WERI-Rb-1 (cell line): ENCODE measurements at regions not wholly inside any gene's neighbourhood (a gene's known extent, or its start where the extent isn't known, plus 50 kb on each side); places are given as distances from the start of the nearest gene placed in this dataset.

Experiments
- DNase-seq: peaks from one replicate; pipeline ENCODE4 v3.0.0-alpha.2; 2020
- H3K27ac ChIP-seq: fragments of 250-450 bp; sonication (Bioruptor Pico); 2 replicates; pipeline ENCODE4 v1.5.1; 2020; ENCODE audit warnings: mild to moderate bottlenecking, moderate library complexity
- H3K27me3 ChIP-seq: fragments of 250-450 bp; sonication (Bioruptor Pico); 2 replicates; pipeline ENCODE4 v1.5.1; 2021; ENCODE audit warnings: mild to moderate bottlenecking, low read depth, moderate library complexity; ENCODE audit not compliant: insufficient read depth, severe bottlenecking
- H3K36me3 ChIP-seq: fragments of 250-450 bp; sonication (Bioruptor Pico); 2 replicates; pipeline ENCODE4 v1.5.1; 2020; ENCODE audit warnings: mild to moderate bottlenecking, moderate library complexity
- H3K4me3 ChIP-seq: 2 replicates; pipeline ENCODE4 v1.5.1; 2011; ENCODE audit warnings: low read depth, mild to moderate bottlenecking, control low read depth, low read length
- H3K9me3 ChIP-seq: fragments of 250-450 bp; sonication (Bioruptor Pico); 2 replicates; pipeline ENCODE4 v1.5.1; 2021; ENCODE audit warnings: mild to moderate bottlenecking, moderate library complexity; ENCODE audit not compliant: severe bottlenecking
- TF ChIP-seq, protein P1 (sequence below): IDR thresholded peaks from 2 replicates; pipeline ENCODE4 v1.5.1; 2011; ENCODE audit warnings: low read depth, mild to moderate bottlenecking, control low read depth, inconsistent platforms, low read length

- Histone ChIP-seq H3K27ac (no peak overlapping the region), H3K27me3 (peaks cover 27% of the 10 kb centered on the region), H3K36me3 (no peaks in the 10 kb centered on the region), H3K9me3 (no peaks in the 10 kb centered on the region), H3K4me3 (no peak overlapping the region)
- DNase-seq = no peak
- TF ChIP-seq, protein P1, sequence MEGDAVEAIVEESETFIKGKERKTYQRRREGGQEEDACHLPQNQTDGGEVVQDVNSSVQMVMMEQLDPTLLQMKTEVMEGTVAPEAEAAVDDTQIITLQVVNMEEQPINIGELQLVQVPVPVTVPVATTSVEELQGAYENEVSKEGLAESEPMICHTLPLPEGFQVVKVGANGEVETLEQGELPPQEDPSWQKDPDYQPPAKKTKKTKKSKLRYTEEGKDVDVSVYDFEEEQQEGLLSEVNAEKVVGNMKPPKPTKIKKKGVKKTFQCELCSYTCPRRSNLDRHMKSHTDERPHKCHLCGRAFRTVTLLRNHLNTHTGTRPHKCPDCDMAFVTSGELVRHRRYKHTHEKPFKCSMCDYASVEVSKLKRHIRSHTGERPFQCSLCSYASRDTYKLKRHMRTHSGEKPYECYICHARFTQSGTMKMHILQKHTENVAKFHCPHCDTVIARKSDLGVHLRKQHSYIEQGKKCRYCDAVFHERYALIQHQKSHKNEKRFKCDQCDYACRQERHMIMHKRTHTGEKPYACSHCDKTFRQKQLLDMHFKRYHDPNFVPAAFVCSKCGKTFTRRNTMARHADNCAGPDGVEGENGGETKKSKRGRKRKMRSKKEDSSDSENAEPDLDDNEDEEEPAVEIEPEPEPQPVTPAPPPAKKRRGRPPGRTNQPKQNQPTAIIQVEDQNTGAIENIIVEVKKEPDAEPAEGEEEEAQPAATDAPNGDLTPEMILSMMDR = no peak
Measured at GRCh38 chr11:15707194-15707593, 592.5 kb downstream of the INSC start.

- no peak overlapping the region for H3K27ac ChIP-seq
- DNase-seq = no peak
- H3K4me3 ChIP-seq = no peak overlapping the region
- H3K36me3 ChIP-seq = no peaks in the 10 kb centered on the region
- TF ChIP-seq, protein P1 = no peak
- H3K27me3 ChIP-seq = peaks cover 27% of the 10 kb centered on the region
- H3K9me3 ChIP-seq = no peaks in the 10 kb centered on the region
Measured at GRCh38 chr11:15707971-15708370, 593.2 kb downstream of the INSC start.

- no peak for DNase-seq
- Histone ChIP-seq H3K4me3 (no peak overlapping the region), H3K27me3 (peaks cover 28% of the 10 kb centered on the region), H3K36me3 (no peaks in the 10 kb centered on the region), H3K27ac (no peak overlapping the region), H3K9me3 (no peaks in the 10 kb centered on the region)
- TF ChIP-seq, protein P1 = no peak
Measured at GRCh38 chr11:15710580-15711275, 596.0 kb downstream of the INSC start.

GRCh38 chr11:15711311-15711710, 596.6 kb downstream of the INSC start:
- H3K27me3 ChIP-seq = peaks cover 27% of the 10 kb centered on the region
- DNase-seq = no peak
- H3K9me3 ChIP-seq = no peaks in the 10 kb centered on the region
- H3K4me3 ChIP-seq = no peak overlapping the region
- H3K36me3 ChIP-seq = no peaks in the 10 kb centered on the region
- TF ChIP-seq, protein P1 = no peak
- no peak overlapping the region for H3K27ac ChIP-seq

DNA sequence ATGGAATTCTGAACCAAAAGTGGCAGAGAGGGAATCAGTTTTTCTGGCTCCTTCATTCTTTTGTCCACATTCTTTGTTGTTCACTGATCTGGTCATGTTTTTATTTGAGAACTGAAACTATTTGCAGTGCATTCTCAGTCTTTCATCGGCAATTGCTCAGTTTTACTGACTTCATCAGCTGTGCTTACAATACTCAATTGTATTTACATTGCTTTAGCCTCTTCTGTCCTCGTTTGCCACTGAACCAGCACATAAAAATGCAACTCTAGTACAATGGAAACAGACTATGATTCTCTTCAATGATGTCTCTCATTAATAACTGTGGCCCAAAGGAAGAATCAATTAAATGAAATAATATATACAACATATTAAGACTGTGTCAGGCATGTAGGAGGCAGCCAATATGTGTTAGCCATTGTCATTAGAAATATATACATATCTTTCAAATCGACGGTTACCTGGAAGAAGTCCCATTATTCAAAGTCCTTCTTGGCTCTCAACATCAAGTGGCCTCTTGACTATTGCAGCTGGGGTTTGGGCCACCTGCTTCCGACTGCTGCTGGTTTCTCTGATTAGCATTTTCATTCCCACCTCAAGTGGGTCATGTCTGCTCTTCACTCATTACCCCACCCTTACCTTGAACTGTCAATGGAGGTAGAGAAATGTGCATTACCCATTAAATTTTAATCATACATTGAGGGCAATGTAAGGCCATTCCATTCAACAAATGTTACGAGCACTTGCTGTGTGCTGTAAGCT, 600.1 kb downstream of the INSC start:
- DNase-seq = no peak
- no peak overlapping the region for H3K4me3 ChIP-seq
- H3K27ac ChIP-seq = no peak overlapping the region
- no peaks in the 10 kb centered on the region for H3K36me3 ChIP-seq
- TF ChIP-seq, protein P1 = no peak
- no peaks in the 10 kb centered on the region for H3K9me3 ChIP-seq
- H3K27me3 ChIP-seq = peaks cover 30% of the 10 kb centered on the region

DNA sequence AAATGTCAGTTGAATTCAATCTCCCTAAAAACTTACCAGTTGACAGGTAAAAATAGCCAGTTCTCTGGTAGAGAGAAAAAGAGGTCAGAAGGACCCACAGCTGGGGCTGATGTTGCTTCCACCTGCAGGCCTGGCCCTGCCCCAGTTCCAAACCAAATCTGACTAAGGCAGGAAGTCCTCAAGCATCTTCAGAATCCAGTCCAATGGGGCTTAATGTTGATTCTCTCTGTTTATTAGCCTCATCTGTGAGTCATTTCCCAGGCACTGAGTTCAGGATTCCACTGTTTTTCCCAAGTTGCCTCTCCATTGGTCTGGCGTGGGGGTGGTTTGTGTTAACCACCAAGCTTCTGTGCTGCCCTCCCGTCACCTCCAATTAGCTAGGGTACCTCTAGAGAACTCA, 601.8 kb downstream of the INSC start:
- DNase-seq = no peak
- no peak overlapping the region for H3K4me3 ChIP-seq

More for the DNA sequence above, 601.8 kb downstream of the INSC start:
- no peak overlapping the region for H3K27ac ChIP-seq
- H3K9me3 ChIP-seq = no peaks in the 10 kb centered on the region
- TF ChIP-seq, protein P1 = no peak
- H3K27me3 ChIP-seq = peaks cover 19% of the 10 kb centered on the region
- H3K36me3 ChIP-seq = no peaks in the 10 kb centered on the region
